Natural killer cell (primary cell): ENCODE measurements at regions not wholly inside any gene's neighbourhood (a gene's known extent, or its start where the extent isn't known, plus 50 kb on each side); places are given as distances from the start of the nearest gene placed in this dataset.

Source experiments
- ATAC-seq, 3 donors: fragments of 150-1000 bp in 2 of 3; fragments of 200-7000 bp in 1 of 3; cut with Tn5 transposase; 1 replicate in 1 of 3; 2 replicates in 2 of 3; pipeline ENCODE4 v1.10.0; 2021; ENCODE audit warnings: mild to moderate bottlenecking in 2 of 3, moderate library complexity in 2 of 3
- DNase-seq, 2 donors: peaks; one replicate each; pipeline versions ENCODE4 v3.0.0 to v3.0.0-alpha.2; 2013 to 2021; ENCODE audit warnings: mixed read lengths in 1 of 2
- H3K27ac ChIP-seq: one replicate; pipeline ENCODE4 v1.5.1; 2013; ENCODE audit warnings: mild to moderate bottlenecking, low read length
- H3K27me3 ChIP-seq: one replicate; pipeline ENCODE4 v1.6.1; 2013; ENCODE audit warnings: low read length; ENCODE audit not compliant: control insufficient read depth, insufficient read depth
- H3K36me3 ChIP-seq: one replicate; pipeline ENCODE4 v1.6.1; 2013; ENCODE audit warnings: low read length; ENCODE audit not compliant: control insufficient read depth, insufficient read depth
- H3K4me1 ChIP-seq: one replicate; pipeline ENCODE4 v1.6.1; 2013; ENCODE audit warnings: low read length; ENCODE audit not compliant: control insufficient read depth, insufficient read depth
- H3K4me3 ChIP-seq: one replicate; pipeline ENCODE4 v1.5.1; 2013; ENCODE audit warnings: low read length
- H3K9me3 ChIP-seq: one replicate; pipeline ENCODE4 v1.6.1; 2013; ENCODE audit warnings: low read length; ENCODE audit not compliant: control insufficient read depth, insufficient read depth
- H3K27ac Mint-ChIP-seq, 2 donors: one replicate each; pipeline ENCODE4 v1.8.0; 2022; ENCODE audit warnings: mild to moderate bottlenecking in 2 of 2, mixed read lengths in 2 of 2, moderate library complexity in 1 of 2
- H3K27me3 Mint-ChIP-seq, 2 donors: one replicate each; pipeline ENCODE4 v1.8.0; 2022; ENCODE audit warnings: low read depth in 2 of 2, mixed read lengths in 2 of 2
- H3K36me3 Mint-ChIP-seq: one replicate; pipeline ENCODE4 v1.8.0; 2022; ENCODE audit warnings: mixed read lengths
- H3K4me1 Mint-ChIP-seq, 2 donors: one replicate each; pipeline ENCODE4 v1.8.0; 2022; ENCODE audit warnings: mixed read lengths in 2 of 2
- H3K4me3 Mint-ChIP-seq: one replicate; pipeline ENCODE4 v1.8.0; 2022; ENCODE audit warnings: mild to moderate bottlenecking, moderate library complexity, mixed read lengths
- H3K9me3 Mint-ChIP-seq, 2 donors: one replicate each; pipeline ENCODE4 v1.8.0; 2022; ENCODE audit warnings: mixed read lengths in 2 of 2
- WGBS: methylation state at CpG from one replicate; pipeline ENCODE4 v1.1.7; 2013; ENCODE audit warnings: missing lambda C conversion rate; ENCODE audit not compliant: insufficient coverage; 5-methylcytosine and 5-hydroxymethylcytosine counted together
- intact Hi-C: fragments of 100-400 bp; cut with micrococcal nuclease; formaldehyde crosslinking; loops from one replicate; pipeline ENCODE4 v1.14.2; 2022
- TF ChIP-seq, protein P1 (sequence below): fragments of 200-600 bp; IDR thresholded peaks from one replicate; pipeline ENCODE4 v1.8.0; 2022; ENCODE audit warnings: antibody characterized with exemption

DNA sequence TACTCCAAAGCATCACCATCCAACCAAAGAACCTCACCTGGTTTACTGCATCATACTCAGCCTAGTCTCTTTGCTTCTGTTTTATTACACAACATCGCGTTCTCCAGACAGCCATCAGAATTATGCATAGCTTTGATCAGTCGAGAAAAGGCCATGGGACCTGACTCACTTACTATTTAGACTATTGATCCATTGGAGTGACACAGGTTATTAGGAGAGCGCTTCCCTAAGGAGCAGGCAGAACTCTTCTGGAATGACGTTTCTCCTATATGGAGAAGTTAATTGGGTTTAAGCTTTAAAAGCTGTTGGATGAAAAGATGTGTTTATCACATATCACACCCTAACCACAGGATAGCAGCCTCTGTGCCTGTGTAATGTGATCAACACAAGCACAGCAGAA, 649.1 kb upstream of the SLC10A2 start:
- H3K4me1 Mint-ChIP-seq, result no peaks in the 10 kb centered on the region
- peaks cover 13 to 19% of the 10 kb centered on the region in 2 donors for H3K9me3 Mint-ChIP-seq

DNA sequence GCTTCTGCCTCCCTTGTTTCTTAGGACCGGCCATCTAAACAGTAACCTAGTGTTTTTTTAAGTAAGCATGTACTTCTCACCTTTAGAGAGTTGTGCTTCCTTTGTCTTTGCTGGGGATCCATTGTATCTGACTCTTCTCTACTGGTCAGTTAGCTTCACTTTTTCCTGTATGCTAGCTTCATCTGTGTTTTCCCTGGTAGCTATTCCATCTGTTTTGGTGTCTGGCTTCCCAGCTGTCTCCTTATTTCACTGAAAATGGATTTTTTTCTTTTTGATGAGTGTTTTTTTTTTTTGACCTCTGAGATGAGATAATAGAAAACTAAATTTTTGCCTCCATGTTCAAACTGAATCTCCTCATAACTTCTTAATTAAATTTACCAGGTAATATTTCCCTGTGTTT, 637.0 kb upstream of the SLC10A2 start:
- TF ChIP-seq, protein P1, sequence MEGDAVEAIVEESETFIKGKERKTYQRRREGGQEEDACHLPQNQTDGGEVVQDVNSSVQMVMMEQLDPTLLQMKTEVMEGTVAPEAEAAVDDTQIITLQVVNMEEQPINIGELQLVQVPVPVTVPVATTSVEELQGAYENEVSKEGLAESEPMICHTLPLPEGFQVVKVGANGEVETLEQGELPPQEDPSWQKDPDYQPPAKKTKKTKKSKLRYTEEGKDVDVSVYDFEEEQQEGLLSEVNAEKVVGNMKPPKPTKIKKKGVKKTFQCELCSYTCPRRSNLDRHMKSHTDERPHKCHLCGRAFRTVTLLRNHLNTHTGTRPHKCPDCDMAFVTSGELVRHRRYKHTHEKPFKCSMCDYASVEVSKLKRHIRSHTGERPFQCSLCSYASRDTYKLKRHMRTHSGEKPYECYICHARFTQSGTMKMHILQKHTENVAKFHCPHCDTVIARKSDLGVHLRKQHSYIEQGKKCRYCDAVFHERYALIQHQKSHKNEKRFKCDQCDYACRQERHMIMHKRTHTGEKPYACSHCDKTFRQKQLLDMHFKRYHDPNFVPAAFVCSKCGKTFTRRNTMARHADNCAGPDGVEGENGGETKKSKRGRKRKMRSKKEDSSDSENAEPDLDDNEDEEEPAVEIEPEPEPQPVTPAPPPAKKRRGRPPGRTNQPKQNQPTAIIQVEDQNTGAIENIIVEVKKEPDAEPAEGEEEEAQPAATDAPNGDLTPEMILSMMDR, result no peak
- ATAC-seq, result no peak
- intact Hi-C loops, result no loop called here

More for the DNA sequence above, 649.1 kb upstream of the SLC10A2 start:
- no peak for ATAC-seq
- no peak overlapping the region for H3K4me3 ChIP-seq
- Mint-ChIP-seq H3K27ac (no peak overlapping the region), H3K4me3 (no peak overlapping the region), H3K36me3 (no peaks in the 10 kb centered on the region), H3K27me3 (no peaks in the 10 kb centered on the region)
- TF ChIP-seq, protein P1, result no peak
- intact Hi-C loops, result no loop called here
- H3K27ac ChIP-seq, result no peak overlapping the region
- 91% methylated on average over 3 of the region's 5 CpGs for WGBS
- no peaks in the 10 kb centered on the region for H3K9me3 ChIP-seq
- H3K27me3 ChIP-seq, result no peaks in the 10 kb centered on the region
- H3K36me3 ChIP-seq, result no peaks in the 10 kb centered on the region
- no peak for DNase-seq
- no peaks in the 10 kb centered on the region for H3K4me1 ChIP-seq

DNA sequence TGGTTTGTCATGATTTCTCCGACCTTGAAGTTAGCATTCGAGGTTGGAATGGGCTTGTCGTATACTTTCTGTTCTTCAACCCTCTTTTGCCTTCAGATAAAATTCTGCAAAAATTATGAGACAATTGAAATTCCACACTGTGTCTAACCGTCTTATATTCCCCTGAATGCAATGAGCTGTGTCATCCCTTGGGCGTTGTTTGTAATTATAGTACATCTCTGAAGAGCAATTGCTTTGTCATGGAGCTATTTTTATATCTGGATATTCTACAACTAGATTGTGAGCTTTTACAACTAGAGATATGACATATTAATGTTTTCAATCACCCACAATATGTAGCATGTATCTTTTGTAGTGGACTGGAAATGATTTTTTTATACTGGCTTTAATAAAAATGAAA, 631.8 kb upstream of the SLC10A2 start:
- DNase-seq (no peak), ATAC-seq (no peak)
- intact Hi-C loops, result no loop called here
- H3K27me3 ChIP-seq, result no peaks in the 10 kb centered on the region
- no peaks in the 10 kb centered on the region for H3K36me3 ChIP-seq
- H3K9me3 ChIP-seq, result no peaks in the 10 kb centered on the region
- Mint-ChIP-seq H3K4me1 (no peaks in the 10 kb centered on the region), H3K36me3 (peaks cover 5% of the 10 kb centered on the region), H3K9me3 (peaks cover 14 to 18% of the 10 kb centered on the region in 2 donors), H3K4me3 (no peak overlapping the region), H3K27me3 (no peaks in the 10 kb centered on the region), H3K27ac (no peak overlapping the region)
- H3K27ac ChIP-seq, result no peak overlapping the region
- H3K4me3 ChIP-seq, result no peak overlapping the region
- no peaks in the 10 kb centered on the region for H3K4me1 ChIP-seq
- 88% methylated on average over 5 of the region's 5 CpGs for WGBS
- TF ChIP-seq, protein P1, result no peak

More for the DNA sequence above, 637.0 kb upstream of the SLC10A2 start:
- Mint-ChIP-seq H3K36me3 (peaks cover 2% of the 10 kb centered on the region), H3K9me3 (peaks cover 10 to 15% of the 10 kb centered on the region in 2 donors), H3K4me1 (no peaks in the 10 kb centered on the region), H3K4me3 (no peak overlapping the region), H3K27ac (no peak overlapping the region), H3K27me3 (no peaks in the 10 kb centered on the region)
- DNase-seq, result no peak
- H3K27ac ChIP-seq, result no peak overlapping the region
- no peaks in the 10 kb centered on the region for H3K4me1 ChIP-seq
- WGBS, result 80% methylated on average over 1 of the region's 1 CpG
- H3K27me3 ChIP-seq, result no peaks in the 10 kb centered on the region
- no peaks in the 10 kb centered on the region for H3K9me3 ChIP-seq
- no peak overlapping the region for H3K4me3 ChIP-seq
- no peaks in the 10 kb centered on the region for H3K36me3 ChIP-seq

DNA sequence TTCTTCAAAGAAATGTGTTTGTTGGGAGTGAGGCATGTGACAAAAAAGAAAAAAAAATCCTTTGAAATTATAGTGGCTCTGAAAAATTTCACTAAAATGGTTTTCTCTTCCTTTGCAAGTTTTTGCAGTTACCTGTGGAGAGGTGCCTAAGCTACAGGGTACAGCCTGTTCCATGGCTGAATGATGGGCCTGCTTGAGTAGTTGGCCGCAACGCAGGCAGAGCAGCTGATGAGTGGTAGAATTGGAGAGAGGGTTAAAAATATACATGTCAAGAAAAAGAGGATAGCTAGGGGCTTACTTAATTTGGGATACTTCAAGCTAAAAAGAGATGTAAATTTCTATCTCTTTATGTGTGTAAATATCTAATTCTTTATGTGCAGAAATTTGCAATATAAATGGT, 629.1 kb upstream of the SLC10A2 start:
- 93% methylated on average over 2 of the region's 2 CpGs for WGBS
- H3K27ac ChIP-seq, result no peak overlapping the region
- Mint-ChIP-seq H3K4me3 (no peak overlapping the region), H3K27me3 (no peaks in the 10 kb centered on the region), H3K9me3 (peaks cover 12 to 17% of the 10 kb centered on the region in 2 donors), H3K36me3 (peaks cover 5% of the 10 kb centered on the region), H3K4me1 (no peaks in the 10 kb centered on the region), H3K27ac (no peak overlapping the region)
- no peaks in the 10 kb centered on the region for H3K36me3 ChIP-seq
- TF ChIP-seq, protein P1, result no peak
- H3K4me1 ChIP-seq, result no peaks in the 10 kb centered on the region
- intact Hi-C loops, result no loop called here
- no peak for DNase-seq
- H3K27me3 ChIP-seq, result no peaks in the 10 kb centered on the region
- no peak overlapping the region for H3K4me3 ChIP-seq
- ATAC-seq, result no peak
- no peaks in the 10 kb centered on the region for H3K9me3 ChIP-seq
